NCI-H2196 (cell line): ENCODE measurements at regions not wholly inside any gene's neighbourhood (a gene's known extent, or its start where the extent isn't known, plus 50 kb on each side); places are given as distances from the start of the nearest gene placed in this dataset.

Experiments
- DNase-seq: peaks from one replicate; lab custom pipeline; 2025; ENCODE audit not compliant: unreplicated experiment; lab: John Stamatoyannopoulos, UW

- DNase-seq = no peak
Observed at GRCh38 chr4:74674750-74675149, 119.6 kb downstream of the BTC start.

- DNase-seq = peak; percentile 23
Observed at GRCh38 chr4:74675673-74676279, 118.5 kb downstream of the BTC start.

GRCh38 chr4:74682567-74683359 lies 111.6 kb downstream of the BTC start:
- no peak for DNase-seq

GRCh38 chr4:74692972-74693371 lies 101.4 kb downstream of the BTC start:
- DNase-seq = no peak
